ENCODE measurements at regions not wholly inside any gene's neighbourhood (a gene's known extent, or its start where the extent isn't known, plus 50 kb on each side); places are given as distances from the start of the nearest gene placed in this dataset.

- TF ChIP-seq, protein P1, sequence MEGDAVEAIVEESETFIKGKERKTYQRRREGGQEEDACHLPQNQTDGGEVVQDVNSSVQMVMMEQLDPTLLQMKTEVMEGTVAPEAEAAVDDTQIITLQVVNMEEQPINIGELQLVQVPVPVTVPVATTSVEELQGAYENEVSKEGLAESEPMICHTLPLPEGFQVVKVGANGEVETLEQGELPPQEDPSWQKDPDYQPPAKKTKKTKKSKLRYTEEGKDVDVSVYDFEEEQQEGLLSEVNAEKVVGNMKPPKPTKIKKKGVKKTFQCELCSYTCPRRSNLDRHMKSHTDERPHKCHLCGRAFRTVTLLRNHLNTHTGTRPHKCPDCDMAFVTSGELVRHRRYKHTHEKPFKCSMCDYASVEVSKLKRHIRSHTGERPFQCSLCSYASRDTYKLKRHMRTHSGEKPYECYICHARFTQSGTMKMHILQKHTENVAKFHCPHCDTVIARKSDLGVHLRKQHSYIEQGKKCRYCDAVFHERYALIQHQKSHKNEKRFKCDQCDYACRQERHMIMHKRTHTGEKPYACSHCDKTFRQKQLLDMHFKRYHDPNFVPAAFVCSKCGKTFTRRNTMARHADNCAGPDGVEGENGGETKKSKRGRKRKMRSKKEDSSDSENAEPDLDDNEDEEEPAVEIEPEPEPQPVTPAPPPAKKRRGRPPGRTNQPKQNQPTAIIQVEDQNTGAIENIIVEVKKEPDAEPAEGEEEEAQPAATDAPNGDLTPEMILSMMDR (optimal IDR thresholded peaks at IDR 0.05 in 1 of 3, IDR thresholded peaks at IDR 0.05 in 1 of 3, conservative IDR thresholded peaks at IDR 0.05 in 1 of 3; ENCODE audit: extremely low read depth in 1 of 3, insufficient read depth in 2 of 3, low read length in 3 of 3): no peak
- TF ChIP-seq EZH2 (IDR thresholded peaks at IDR 0.05; ENCODE audit: low read length): no peak
These were observed 79.7 kb upstream of the C5orf63 start for GRCh38 chr5:127153031-127153430.

Measured in keratinocyte (primary cell).